Heart left ventricle (tissue), 16 donors: ENCODE measurements at regions not wholly inside any gene's neighbourhood (a gene's known extent, or its start where the extent isn't known, plus 50 kb on each side); places are given as distances from the start of the nearest gene placed in this dataset.

ENCODE experiments used
- ATAC-seq, 4 donors: fragments of 200-7000 bp; cut with Tn5 transposase; one replicate each; pipeline ENCODE4 v1.9.1; 2020 to 2022; ENCODE audit warnings: moderate library complexity in 4 of 4, mild to moderate bottlenecking in 3 of 4, moderate number of reproducible peaks in 1 of 4
- DNase-seq, 5 donors: peaks; one replicate each; pipeline ENCODE4 v3.0.0-alpha.2; 2020
- H3K27ac ChIP-seq, 12 donors: fragments of 200-600 bp; sonication (generic) in 4 of 12; one replicate each; pipeline versions ENCODE4 v1.5.0 to v1.8.0; 2016 to 2022; ENCODE audit warnings: mild to moderate bottlenecking in 2 of 12
- H3K27me3 ChIP-seq, 9 donors: fragments of 200-600 bp; sonication (generic) in 2 of 9; one replicate each; pipeline versions ENCODE4 v1.5.1 to v1.8.0; 2016 to 2022; ENCODE audit warnings: mild to moderate bottlenecking in 3 of 9
- H3K36me3 ChIP-seq, 9 donors: fragments of 200-600 bp; sonication (generic) in 2 of 9; one replicate each; pipeline versions ENCODE4 v1.5.0 to v1.8.0; 2018 to 2022; ENCODE audit warnings: mild to moderate bottlenecking in 2 of 9
- H3K4me1 ChIP-seq, 12 donors: fragments of 200-600 bp; sonication (generic) in 4 of 12; one replicate each; pipeline versions ENCODE4 v1.5.0 to v1.8.0; 2016 to 2022; ENCODE audit warnings: mild to moderate bottlenecking in 3 of 12
- H3K4me3 ChIP-seq, 12 donors: fragments of 200-600 bp; sonication (generic) in 4 of 12; one replicate each; pipeline versions ENCODE4 v1.5.0 to v1.8.0; 2017 to 2022; ENCODE audit warnings: mild to moderate bottlenecking in 9 of 12, moderate library complexity in 4 of 12
- H3K9me3 ChIP-seq, 12 donors: fragments of 200-600 bp; sonication (generic) in 4 of 12; one replicate each; pipeline versions ENCODE4 v1.5.0 to v1.8.0; 2016 to 2022; ENCODE audit warnings: mild to moderate bottlenecking in 1 of 12
- CTCF ChIP-seq, 12 donors: fragments of 200-600 bp; sonication (generic) in 4 of 12; IDR thresholded peaks; one replicate each; pipeline versions ENCODE4 v1.5.0 to v1.8.0; 2018 to 2022; ENCODE audit warnings: antibody characterized with exemption in 12 of 12, mild to moderate bottlenecking in 5 of 12
- POLR2A ChIP-seq, 2 donors: fragments of 450-650 bp; IDR thresholded peaks; one replicate each; pipeline ENCODE4 v1.6.1; 2017; ENCODE audit warnings: antibody characterized with exemption in 2 of 2, mild to moderate bottlenecking in 2 of 2, moderate library complexity in 2 of 2
- WGBS, 4 donors: extraction: QIAGEN DNeasy Blood & Tissue Kit in 2 of 4; methylation state at CpG; one replicate each; pipeline versions ENCODE4 v1.1.5 to v1.1.7; 2013 to 2018; 5-methylcytosine and 5-hydroxymethylcytosine counted together
- intact Hi-C, 10 donors: fragments of 100-400 bp; cut with DNase I; formaldehyde crosslinking; loops; one replicate each; pipeline versions ENCODE4 v1.11.1 to v1.14.2; 2022
- donor health status: ischemic (EF 13 %, LVEDD 7.1; RV severe dilation, severe dysfunction).
- donor health status: healthy with polysubstance abuse.
- donor health status: DM: no; HTN: yes; CAD: no.
- donor health status: DM: no; HTN: no; CAD: no.
- donor health status: ischemic (EF 25% LVEDD 6.9; RV normal size, moderate dysfunction).
- donor health status: ischemic (EF 25% LVEDD 5.7; RV mildly dilated, moderate dysfunction).
- donor health status: healthy.
- donor health status: DM: yes; HTN: yes; CAD: no.
- donor health status: ischemic (EF 35%, LVEDD 5.7; RV mildly dilated, moderate dysfunction).
- donor health status: nonischemic (EF 11% LVEDD 7.7; RV severe dilation, severe dysfunction).
- donor health status: DM: yes; HTN: yes; CAD: no.
- donor health status: PGD.
- donor health status: ischemic (EF 29% LVEDD 5.4; RV normal size, mild dysfunction).
- donor health status: nonischemic (EF 23%, LVEDD 6.1; RV moderate dilation, normal function).

- no peak for TF ChIP-seq POLR2A (IDR thresholded peaks at IDR 0.05)
- TF ChIP-seq CTCF (IDR thresholded peaks at IDR 0.05): no peak
- ATAC-seq: no peak
- intact Hi-C loops: no loop called here
- Histone ChIP-seq H3K27ac (no peak overlapping the region), H3K4me3 (no peak overlapping the region), H3K9me3 (peaks cover 0 to 7% (median 0%) of the 10 kb centered on the region in 12 donors), H3K4me1 (no peaks in the 10 kb centered on the region), H3K27me3 (no peaks in the 10 kb centered on the region), H3K36me3 (no peaks in the 10 kb centered on the region)
- 78 to 95% (median 84%) methylated on average over 2 of the region's 2 CpGs for WGBS, 4 donors
- no peak for DNase-seq
Measured at GRCh38 chr6:74467533-74468215, 738.2 kb downstream of the COL12A1 start.

- ATAC-seq (no peak), DNase-seq (no peak)
- no peak for TF ChIP-seq POLR2A (IDR thresholded peaks at IDR 0.05)
- no peak for TF ChIP-seq CTCF (IDR thresholded peaks at IDR 0.05)
- intact Hi-C loops: no loop called here
- Histone ChIP-seq H3K27ac (no peak overlapping the region), H3K27me3 (no peaks in the 10 kb centered on the region), H3K36me3 (no peaks in the 10 kb centered on the region), H3K9me3 (peaks cover 0 to 11% (median 0%) of the 10 kb centered on the region in 12 donors), H3K4me1 (no peaks in the 10 kb centered on the region), H3K4me3 (no peak overlapping the region)
- 74 to 100% (median 85%) methylated on average over 1 to 2 of the region's 2 CpGs for WGBS, 4 donors
Measured at GRCh38 chr6:74466572-74466971, 739.3 kb downstream of the COL12A1 start.

- Histone ChIP-seq H3K4me1 (no peaks in the 10 kb centered on the region), H3K27ac (no peak overlapping the region), H3K36me3 (no peaks in the 10 kb centered on the region), H3K27me3 (no peaks in the 10 kb centered on the region), H3K9me3 (peaks cover 0 to 23% (median 0%) of the 10 kb centered on the region in 12 donors), H3K4me3 (no peak overlapping the region)
- WGBS, 4 donors: 85 to 91% (median 87%) methylated on average over 7 of the region's 7 CpGs
- TF ChIP-seq CTCF (IDR thresholded peaks at IDR 0.05): no peak
- TF ChIP-seq POLR2A (IDR thresholded peaks at IDR 0.05): no peak
- intact Hi-C loops: no loop called here
- DNase-seq (no peak), ATAC-seq (no peak)
Measured at GRCh38 chr6:74459260-74459659, 746.6 kb downstream of the COL12A1 start.

GRCh38 chr6:74458536-74458935 lies 747.3 kb downstream of the COL12A1 start:
- no peak for ATAC-seq
- intact Hi-C loops: no loop called here
- Histone ChIP-seq H3K36me3 (no peaks in the 10 kb centered on the region), H3K27ac (no peak overlapping the region), H3K4me3 (no peak overlapping the region), H3K4me1 (no peaks in the 10 kb centered on the region), H3K9me3 (peaks cover 0 to 23% (median 0%) of the 10 kb centered on the region in 12 donors), H3K27me3 (no peaks in the 10 kb centered on the region)
- DNase-seq: no peak
- TF ChIP-seq CTCF (IDR thresholded peaks at IDR 0.05) (no peak), POLR2A (IDR thresholded peaks at IDR 0.05) (no peak)
- WGBS, 4 donors: 59 to 72% (median 64%) methylated on average over 1 of the region's 1 CpG
